Fibroblast of mammary gland (primary cell): ENCODE measurements at regions not wholly inside any gene's neighbourhood (a gene's known extent, or its start where the extent isn't known, plus 50 kb on each side); places are given as distances from the start of the nearest gene placed in this dataset.
"Not testable (repeated sequence)": the region's sequence is repeated elsewhere in the genome, so short reads cannot be mapped to it uniquely, and the experiment has no call there.

Source experiments
- DNase-seq: peaks from one replicate; pipeline ENCODE4 v3.0.0-alpha.2; 2010; ENCODE audit warnings: low read depth
- H3K4me3 ChIP-seq: 2 replicates; pipeline ENCODE4 v1.5.1; 2011; ENCODE audit warnings: low read depth, mild to moderate bottlenecking, low read length, moderate library complexity; ENCODE audit not compliant: control insufficient read depth
- TF ChIP-seq, protein P1 (sequence below): conservative IDR thresholded peaks from 2 replicates; pipeline ENCODE4 v1.5.1; 2011; ENCODE audit warnings: low read depth, low read length, inconsistent platforms; ENCODE audit not compliant: control insufficient read depth, insufficient read depth

DNA sequence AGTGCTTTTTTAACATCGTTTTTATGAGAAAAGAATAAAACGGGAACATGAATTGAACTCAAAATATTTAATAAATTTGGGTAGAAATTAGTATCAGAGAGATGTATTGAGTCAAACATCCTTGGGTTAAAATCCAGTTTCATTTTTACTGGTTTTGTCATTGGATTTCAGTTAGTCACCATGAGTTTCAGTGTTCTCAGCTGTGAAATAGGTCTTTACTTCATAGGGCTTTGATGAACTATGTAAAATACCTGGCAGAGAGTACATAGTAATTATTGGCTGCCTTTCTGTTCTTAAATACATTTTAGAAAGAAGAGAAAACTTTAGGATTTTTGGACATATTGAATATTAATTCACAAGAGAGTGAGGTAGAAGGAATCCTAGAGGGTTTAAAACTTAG lies 105.8 kb downstream of the TANC2 start:
- TF ChIP-seq, protein P1, sequence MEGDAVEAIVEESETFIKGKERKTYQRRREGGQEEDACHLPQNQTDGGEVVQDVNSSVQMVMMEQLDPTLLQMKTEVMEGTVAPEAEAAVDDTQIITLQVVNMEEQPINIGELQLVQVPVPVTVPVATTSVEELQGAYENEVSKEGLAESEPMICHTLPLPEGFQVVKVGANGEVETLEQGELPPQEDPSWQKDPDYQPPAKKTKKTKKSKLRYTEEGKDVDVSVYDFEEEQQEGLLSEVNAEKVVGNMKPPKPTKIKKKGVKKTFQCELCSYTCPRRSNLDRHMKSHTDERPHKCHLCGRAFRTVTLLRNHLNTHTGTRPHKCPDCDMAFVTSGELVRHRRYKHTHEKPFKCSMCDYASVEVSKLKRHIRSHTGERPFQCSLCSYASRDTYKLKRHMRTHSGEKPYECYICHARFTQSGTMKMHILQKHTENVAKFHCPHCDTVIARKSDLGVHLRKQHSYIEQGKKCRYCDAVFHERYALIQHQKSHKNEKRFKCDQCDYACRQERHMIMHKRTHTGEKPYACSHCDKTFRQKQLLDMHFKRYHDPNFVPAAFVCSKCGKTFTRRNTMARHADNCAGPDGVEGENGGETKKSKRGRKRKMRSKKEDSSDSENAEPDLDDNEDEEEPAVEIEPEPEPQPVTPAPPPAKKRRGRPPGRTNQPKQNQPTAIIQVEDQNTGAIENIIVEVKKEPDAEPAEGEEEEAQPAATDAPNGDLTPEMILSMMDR = no peak
- no peak overlapping the region for H3K4me3 ChIP-seq
- no peak for DNase-seq

DNA sequence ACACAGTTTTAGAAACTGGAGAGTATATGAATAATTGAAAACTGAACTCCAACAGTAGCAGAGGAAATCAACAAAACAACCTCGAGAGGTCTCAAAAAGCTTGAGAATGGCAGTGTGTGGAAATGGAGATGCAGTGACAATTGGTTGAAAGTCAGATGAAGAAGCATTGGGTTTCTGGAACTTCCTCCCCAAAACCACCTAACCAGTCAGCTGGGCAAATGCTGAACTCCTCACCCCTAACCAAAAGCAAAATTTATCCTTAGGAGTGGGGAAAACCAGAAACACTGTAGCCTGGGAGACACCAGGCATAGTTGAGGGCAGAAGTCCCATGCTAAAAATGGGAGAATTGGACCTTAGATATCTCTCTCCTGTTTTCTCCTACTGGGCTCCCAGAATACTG lies 109.9 kb downstream of the TANC2 start:
- no peak for DNase-seq
- H3K4me3 ChIP-seq = no peak overlapping the region

DNA sequence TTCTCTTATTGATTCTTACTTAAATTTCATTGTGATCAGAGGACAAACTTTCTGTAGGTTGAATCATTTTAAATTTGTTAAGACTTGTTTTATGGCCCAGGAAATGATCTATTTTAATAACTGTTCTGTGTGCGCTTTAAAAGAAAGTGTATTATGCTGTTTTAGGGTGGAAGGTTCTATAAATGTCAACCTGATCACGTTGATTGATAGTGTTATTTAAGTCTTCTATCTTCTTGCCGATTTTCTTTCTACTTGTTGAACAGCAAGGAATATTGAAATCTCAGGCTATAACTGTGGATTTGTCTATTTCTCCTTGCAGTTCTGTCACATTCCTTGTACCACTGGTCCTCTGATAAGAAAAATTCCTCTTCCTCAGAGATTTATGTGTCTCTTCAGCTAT lies 112.7 kb downstream of the TANC2 start:
- DNase-seq = no peak
- TF ChIP-seq, protein P1 = no peak
- no peak overlapping the region for H3K4me3 ChIP-seq

More for the DNA sequence above, 109.9 kb downstream of the TANC2 start:
- TF ChIP-seq, protein P1 = no peak

DNA sequence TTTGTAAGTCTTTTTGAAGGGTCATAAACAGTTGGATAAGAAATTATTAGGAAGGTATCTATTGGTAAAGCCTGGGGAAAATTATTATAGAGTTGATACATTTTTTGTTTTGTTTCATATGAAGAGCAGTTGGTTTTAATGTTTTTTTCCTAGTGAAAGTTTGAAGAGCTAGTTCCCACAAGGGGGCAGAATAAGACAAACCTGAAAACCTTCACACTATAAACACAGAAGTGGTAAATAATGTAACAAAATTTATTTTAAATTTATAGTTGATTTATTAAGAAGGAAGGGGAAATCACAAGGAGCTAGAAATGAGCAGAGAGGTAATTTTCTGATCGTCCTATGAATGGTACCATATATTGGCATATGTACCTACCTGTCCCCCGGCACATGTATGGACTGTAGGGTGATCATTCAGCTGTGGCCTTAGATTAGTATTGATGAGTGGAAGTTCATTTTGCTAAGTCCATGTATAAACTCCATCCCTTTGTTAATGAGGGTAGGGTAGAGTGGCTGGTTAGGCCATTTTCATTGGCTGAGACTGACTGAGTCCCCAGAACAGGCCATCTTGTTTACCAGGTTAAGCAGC lies 116.3 kb downstream of the TANC2 start:
- H3K4me3 ChIP-seq = no peak overlapping the region
- TF ChIP-seq, protein P1 = peak; percentile 46
- peak; percentile 61 for DNase-seq

DNA sequence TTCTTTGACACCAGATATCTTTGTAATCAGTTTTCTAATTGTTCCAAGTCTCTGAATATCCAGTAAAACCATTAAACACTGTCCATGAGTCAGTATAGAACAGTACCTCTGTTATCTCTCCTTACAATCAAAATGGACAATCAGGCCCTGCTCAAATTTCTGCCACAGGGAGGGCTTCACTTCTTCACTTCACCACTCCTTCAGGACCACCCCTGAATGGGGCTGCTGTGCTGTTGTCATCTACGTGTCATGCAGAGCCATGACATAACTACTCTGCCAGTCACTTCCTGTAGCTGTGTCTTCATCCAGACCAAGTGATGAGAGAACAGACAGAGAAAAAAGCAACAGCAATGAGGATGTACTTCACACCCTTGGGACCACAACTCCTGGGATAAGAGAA lies 116.9 kb downstream of the TANC2 start:
- H3K4me3 ChIP-seq = no peak overlapping the region
- DNase-seq = peak; percentile 46
- TF ChIP-seq, protein P1 = no peak

DNA sequence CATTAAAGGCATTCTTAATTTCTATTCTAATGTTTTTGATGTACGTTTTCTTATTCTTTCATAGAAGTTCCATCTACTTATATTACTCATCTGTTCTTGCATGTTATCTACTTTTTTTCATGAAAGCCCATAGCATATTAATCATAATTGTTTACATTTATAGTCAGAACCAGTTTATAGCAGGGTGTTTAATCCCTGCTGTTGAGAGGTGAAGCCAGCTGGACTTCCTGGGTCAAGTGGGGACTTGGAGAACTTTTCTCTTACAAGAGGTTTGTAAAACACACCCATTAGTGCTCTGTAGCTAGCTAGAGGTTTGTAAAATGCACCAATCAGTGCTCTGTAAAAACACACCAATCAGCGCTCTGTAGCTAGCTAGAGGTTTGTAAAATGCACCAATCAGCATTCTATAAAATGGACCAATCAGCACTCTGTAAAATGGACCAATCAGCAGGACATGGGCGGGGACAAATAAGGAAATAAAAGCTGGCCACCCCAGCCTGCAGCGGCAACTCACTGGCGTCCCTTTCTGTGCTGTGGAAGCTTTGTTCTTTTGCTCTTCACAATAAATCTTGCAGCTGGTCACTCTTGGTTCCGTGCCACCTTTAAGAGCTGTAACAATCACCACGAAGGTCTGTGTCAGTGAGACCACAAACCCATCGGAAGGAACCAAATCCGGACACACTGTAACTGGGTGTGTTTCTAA lies 120.6 kb downstream of the TANC2 start:
- TF ChIP-seq, protein P1 = no peak
- DNase-seq = no peak
- H3K4me3 ChIP-seq = no peak overlapping the region

DNA sequence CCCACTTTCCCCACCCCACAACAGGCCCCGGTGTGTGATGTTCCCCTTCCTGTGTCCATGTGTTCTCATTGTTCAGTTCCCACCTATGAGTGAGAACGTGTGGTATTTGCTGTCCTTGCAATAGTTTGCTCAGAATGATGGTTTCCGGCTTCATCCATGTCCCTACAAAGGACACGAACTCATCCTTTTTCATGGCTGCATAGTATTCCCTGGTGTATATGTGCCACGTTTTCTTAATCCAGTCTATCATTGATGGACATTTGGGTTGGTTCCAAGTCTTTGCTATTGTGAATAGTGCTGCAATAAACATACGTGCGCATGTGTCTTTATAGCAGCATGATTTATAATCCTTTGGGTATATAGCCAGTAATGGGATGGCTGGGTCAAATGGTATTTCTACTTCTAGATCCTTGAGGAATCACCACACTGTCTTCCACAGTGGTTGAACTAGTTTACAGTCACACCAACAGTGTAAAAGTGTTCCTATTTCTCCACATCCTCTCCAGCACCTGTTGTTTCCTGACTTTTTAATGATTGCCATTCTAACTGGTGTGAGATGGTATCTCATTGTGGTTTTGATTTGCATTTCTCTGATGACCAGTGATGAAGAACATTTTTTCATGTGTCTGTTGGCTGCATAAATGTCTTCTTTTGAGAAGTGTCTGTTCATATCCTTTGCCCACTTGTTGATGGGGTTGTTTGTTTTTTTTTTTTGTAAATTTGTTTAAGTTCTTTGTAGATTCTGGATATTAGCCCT lies 124.5 kb downstream of the TANC2 start:
- not testable (repeated sequence) for H3K4me3 ChIP-seq, DNase-seq

DNA sequence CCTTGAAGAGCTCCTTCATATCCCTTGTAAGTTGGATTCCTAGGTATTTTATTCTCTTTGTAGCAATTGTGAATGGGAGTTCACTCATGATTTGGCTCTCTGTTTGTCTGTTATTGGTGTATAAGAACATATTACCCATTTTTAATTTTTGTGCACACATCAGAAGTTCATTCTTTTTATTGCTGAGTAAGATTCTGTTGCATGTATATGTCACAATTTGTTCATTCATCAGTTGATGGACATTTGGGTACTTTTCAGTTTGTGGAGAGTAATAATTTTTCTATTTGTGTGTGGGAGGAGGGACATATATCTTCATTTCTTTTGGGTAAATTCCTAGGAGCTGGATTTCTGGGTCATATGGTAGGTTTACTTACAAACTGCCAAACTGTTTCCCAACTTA lies 125.9 kb downstream of the TANC2 start:
- H3K4me3 ChIP-seq, DNase-seq: not testable (repeated sequence)
